SU-DHL-6 (cell line): ENCODE measurements at regions not wholly inside any gene's neighbourhood (a gene's known extent, or its start where the extent isn't known, plus 50 kb on each side); places are given as distances from the start of the nearest gene placed in this dataset.
"Not testable (repeated sequence)": the region's sequence is repeated elsewhere in the genome, so short reads cannot be mapped to it uniquely, and the experiment has no call there.

ENCODE experiments used
- EZH2phosphoT487 ChIP-seq: fragments of 200-600 bp; sonication (generic), shearing (Covaris generic); conservative IDR thresholded peaks from 2 replicates; pipeline ENCODE4 v1.6.1; 2018; ENCODE audit warnings: mild to moderate bottlenecking, antibody characterized with exemption, low read length, moderate library complexity, mixed read lengths
- TF ChIP-seq, protein P1 (sequence below): fragments of 200-600 bp; sonication (generic); IDR thresholded peaks from one replicate; pipeline ENCODE4 v1.5.1; 2017; ENCODE audit warnings: antibody characterized with exemption, mild to moderate bottlenecking, low read length, moderate library complexity; ENCODE audit not compliant: insufficient read depth, poor library complexity, severe bottlenecking

DNA sequence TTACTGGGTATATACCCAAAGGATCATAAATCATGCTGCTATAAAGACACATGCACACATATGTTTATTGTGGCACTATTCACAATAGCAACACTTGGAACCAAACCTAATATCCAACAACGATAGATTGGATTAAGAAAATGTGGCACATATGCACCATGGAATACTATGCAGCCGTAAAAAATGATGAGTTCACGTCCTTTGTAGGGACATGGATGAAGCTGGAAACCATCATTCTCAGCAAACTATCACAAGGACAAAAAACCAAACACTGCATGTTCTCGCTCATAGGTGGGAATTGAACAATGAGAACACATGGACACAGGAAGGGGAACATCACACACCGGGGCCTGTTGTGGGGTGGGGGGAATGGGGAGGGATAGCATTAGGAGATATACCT is 744.0 kb downstream of the SH3BGRL start:
- TF ChIP-seq, protein P1, sequence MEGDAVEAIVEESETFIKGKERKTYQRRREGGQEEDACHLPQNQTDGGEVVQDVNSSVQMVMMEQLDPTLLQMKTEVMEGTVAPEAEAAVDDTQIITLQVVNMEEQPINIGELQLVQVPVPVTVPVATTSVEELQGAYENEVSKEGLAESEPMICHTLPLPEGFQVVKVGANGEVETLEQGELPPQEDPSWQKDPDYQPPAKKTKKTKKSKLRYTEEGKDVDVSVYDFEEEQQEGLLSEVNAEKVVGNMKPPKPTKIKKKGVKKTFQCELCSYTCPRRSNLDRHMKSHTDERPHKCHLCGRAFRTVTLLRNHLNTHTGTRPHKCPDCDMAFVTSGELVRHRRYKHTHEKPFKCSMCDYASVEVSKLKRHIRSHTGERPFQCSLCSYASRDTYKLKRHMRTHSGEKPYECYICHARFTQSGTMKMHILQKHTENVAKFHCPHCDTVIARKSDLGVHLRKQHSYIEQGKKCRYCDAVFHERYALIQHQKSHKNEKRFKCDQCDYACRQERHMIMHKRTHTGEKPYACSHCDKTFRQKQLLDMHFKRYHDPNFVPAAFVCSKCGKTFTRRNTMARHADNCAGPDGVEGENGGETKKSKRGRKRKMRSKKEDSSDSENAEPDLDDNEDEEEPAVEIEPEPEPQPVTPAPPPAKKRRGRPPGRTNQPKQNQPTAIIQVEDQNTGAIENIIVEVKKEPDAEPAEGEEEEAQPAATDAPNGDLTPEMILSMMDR, result not testable (repeated sequence)
- not testable (repeated sequence) for TF ChIP-seq EZH2phosphoT487
